ENCODE measurements at regions not wholly inside any gene's neighbourhood (a gene's known extent, or its start where the extent isn't known, plus 50 kb on each side); places are given as distances from the start of the nearest gene placed in this dataset.

DNA sequence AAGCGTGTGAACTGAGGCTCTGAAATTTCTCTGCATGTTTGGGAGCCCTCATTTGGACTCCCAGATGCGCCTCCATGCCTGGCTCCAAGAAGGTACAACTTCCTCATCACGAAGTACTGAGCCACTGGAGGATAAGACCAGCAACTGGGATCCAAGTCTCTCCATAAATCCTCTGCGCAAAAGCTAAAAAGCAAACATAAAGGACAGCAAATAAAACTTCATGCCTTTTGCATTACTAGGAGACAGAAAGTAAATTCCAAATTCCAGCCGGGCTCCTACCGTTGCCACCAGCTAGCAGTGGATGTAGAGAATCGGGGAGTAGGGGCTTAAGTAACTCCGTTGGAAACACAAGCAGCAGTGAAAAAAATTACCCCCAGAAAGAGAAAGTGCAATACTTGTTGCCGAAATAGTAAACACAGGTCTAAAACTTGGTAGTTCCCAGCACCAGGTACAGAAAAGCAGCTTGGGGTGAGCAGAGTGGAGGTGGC, 477.1 kb upstream of the TENM3 start:
- TF ChIP-seq, protein P1, sequence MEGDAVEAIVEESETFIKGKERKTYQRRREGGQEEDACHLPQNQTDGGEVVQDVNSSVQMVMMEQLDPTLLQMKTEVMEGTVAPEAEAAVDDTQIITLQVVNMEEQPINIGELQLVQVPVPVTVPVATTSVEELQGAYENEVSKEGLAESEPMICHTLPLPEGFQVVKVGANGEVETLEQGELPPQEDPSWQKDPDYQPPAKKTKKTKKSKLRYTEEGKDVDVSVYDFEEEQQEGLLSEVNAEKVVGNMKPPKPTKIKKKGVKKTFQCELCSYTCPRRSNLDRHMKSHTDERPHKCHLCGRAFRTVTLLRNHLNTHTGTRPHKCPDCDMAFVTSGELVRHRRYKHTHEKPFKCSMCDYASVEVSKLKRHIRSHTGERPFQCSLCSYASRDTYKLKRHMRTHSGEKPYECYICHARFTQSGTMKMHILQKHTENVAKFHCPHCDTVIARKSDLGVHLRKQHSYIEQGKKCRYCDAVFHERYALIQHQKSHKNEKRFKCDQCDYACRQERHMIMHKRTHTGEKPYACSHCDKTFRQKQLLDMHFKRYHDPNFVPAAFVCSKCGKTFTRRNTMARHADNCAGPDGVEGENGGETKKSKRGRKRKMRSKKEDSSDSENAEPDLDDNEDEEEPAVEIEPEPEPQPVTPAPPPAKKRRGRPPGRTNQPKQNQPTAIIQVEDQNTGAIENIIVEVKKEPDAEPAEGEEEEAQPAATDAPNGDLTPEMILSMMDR (IDR thresholded peaks at IDR 0.05; ENCODE audit: borderline replicate concordance, extremely low read depth, low read length, poor library complexity, severe bottlenecking): no peak
- TF ChIP-seq EZH2 (IDR thresholded peaks at IDR 0.05; ENCODE audit: borderline replicate concordance, low read depth, low read length, severe bottlenecking): no peak
